Stimulated activated CD4-positive, alpha-beta T cell treated with anti-CD3 and anti-CD28 coated beads, TNF-alpha, amount 100 ng/mL, for 24 hours (primary cell): ENCODE measurements at regions not wholly inside any gene's neighbourhood (a gene's known extent, or its start where the extent isn't known, plus 50 kb on each side); places are given as distances from the start of the nearest gene placed in this dataset.
A peak's percentile ranks its signal among the peaks of the same experiment; 100 is the strongest.

ENCODE experiments used
- DNase-seq, 3 experiments: peaks; one replicate each; pipeline ENCODE4 v3.0.0-alpha.2; 2020; ENCODE audit warnings: low read depth in 3 of 3

GRCh38 chr17:77443748-77444260, 303.0 kb downstream of the SEC14L1 start:
- DNase-seq, result no peak

GRCh38 chr17:77444628-77444983, 303.8 kb downstream of the SEC14L1 start:
- no peak for DNase-seq

- peak in 2 of 3 experiments; percentile 68 to 80 for DNase-seq
Observed at GRCh38 chr17:77444984-77445759, 304.4 kb downstream of the SEC14L1 start.

DNA sequence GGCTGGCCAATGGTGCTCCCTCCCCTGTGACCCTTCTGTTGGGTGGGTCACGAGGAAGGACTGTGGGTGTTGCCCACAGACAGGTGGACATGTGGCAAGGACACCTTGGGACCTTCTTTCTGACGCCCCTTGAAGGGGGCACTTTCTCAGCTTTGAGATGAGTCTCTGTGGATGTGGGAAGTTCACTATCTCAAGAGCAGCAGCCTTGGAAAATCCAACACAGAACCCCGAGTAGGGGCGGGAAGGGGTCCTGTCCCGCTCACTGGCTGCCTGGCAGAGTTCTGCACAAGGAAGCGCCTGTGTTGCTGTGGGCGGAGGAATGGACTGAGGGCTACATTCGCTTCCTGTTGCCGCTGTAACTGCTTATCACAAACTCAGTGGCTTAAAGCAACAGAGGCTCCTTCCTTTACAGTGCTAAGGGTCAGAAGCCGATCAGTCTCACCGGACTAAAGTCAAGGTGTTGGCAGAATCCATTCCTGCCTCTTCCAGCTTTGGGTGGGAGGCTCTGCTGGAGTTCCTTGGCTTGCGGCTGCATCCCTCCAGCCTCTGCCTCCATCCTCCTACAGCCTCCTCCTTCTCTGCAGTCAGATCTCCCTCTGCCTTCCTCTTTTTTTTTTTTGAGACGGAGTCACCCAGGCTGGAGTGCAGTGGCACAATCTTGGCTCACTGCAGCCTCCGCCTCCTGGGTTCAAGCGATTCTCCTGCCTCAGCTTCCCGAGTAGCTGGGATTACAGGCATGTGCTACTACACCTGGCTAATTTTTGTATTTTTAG, 305.2 kb downstream of the SEC14L1 start:
- no peak for DNase-seq

GRCh38 chr17:77446940-77447634, 306.3 kb downstream of the SEC14L1 start:
- DNase-seq, result no peak

GRCh38 chr17:77449373-77449907, 308.7 kb downstream of the SEC14L1 start:
- DNase-seq, result no peak

- DNase-seq, result peak in 2 of 3 experiments; percentile 56 to 82
Observed at GRCh38 chr17:77449908-77450741, 309.4 kb downstream of the SEC14L1 start.

GRCh38 chr17:77450742-77451244, 310.0 kb downstream of the SEC14L1 start:
- DNase-seq, result no peak

- DNase-seq, result peak in 1 of 3 experiments; percentile 80
Observed at GRCh38 chr17:77451245-77451893, 310.6 kb downstream of the SEC14L1 start.

DNA sequence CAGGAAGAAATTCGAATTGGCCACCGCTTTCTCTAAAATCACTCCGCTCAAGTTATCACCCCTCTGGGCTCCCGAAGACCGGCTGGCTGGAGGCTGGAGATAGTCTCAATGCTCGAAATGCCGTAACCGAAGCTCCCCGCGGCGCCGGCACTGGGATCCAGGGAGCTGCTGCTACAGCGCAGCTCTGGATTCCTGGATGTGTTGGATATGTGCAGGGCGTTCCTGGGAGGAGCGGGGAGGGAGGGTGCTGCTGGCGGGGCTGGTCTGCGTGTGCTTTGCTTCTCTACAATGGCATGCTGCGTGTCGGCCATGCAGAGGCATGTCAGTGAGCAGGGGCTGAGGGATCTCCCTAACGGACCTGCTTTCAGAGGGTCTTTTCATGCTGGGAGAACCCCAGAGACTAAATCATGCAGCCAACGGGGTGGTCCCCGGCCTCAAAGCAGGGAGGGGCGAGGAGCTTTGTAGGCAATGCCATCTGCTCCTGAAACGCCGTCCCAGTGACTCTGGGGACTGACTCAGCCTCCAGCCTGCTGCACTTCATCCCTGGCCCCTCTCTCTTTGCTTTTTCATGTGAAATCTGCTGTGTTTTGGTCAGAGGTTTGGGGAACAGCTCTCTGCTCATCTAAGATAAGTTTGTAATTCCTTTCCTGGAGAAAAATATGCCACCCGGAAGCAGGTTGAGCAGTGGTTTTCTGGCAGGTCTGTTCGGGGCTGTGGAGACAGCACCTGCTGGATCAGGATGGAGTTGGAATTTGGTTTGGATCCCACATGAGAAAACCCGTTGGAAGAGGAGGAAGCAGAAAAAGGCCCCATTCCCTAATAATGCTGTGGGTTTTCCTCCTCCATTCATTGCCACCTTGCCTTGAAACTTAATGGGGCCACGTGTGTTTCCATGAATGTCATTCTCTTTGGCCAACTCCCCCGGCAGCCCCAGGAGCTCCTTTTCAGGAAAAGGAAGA, 311.4 kb downstream of the SEC14L1 start:
- DNase-seq, result no peak

DNA sequence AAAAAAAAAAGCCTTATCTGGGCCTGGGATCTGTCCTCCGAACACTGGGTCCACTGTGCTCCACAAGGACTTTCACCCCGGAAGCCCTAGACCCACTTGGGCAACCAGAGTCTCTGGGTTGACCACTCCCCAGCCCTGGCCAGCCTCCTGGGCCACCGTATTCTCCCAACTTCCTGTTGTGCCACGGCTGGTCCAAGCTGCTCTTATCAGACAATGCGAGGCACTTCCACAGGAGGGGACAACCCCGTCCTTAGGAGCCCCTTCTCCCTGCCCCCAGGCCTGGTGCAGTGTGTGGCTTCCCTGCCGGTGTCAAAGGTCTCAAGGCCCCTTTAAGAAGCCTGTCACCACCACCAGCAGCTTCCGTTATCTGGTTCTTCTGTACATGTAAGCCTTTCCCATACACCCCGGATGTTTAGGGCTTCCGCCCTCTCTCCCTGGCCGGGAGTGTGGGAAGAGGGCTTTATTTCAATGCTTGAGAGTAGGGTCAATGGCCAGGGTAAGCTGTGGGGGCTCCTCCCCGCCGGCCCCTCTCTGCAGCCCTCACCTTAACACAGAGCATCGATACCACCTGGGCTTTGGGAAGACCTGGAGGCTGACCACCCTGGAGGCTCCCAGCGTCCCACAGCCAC, 313.0 kb downstream of the SEC14L1 start:
- DNase-seq, result no peak

- DNase-seq, result no peak
Observed at GRCh38 chr17:77454242-77455095, 313.7 kb downstream of the SEC14L1 start.

- DNase-seq, result no peak
Observed at GRCh38 chr17:77455111-77455890, 314.5 kb downstream of the SEC14L1 start.

- no peak for DNase-seq
Observed at GRCh38 chr17:77455891-77456260, 315.1 kb downstream of the SEC14L1 start.

DNA sequence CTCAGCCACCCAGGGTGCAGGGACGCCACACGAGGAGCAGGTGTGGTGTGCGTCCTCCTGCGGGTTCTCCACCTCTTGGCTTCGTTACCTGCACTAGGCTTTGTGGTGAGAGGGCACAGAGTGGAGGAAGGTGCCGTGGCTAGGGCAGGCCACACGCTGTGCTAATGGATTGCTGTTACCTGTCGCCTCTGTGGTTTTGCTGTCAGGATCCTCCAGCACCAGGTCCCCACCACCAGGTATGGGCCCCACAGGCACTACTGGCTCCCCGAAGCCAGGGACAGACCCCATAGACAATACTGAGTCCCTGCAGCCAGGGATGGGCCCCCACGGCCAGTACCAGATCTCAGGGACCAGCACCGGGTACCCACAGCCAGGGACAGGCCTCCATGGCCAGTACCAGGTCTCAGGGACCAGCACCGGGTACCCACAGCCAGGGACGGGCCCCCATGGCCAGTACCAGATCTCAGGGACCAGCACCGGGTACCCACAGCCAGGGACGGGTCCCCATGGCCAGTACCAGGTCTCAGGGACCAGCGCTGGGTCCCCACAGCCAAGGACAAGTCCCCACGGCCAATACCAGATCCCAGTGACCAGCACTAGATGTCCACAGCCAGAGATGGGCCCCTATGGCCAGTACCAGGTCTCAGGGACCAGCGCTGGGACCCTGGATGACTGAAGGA, 315.6 kb downstream of the SEC14L1 start:
- DNase-seq, result no peak

GRCh38 chr17:77456951-77457548, 316.3 kb downstream of the SEC14L1 start:
- no peak for DNase-seq
